GM12872 (cell line): ENCODE measurements at regions not wholly inside any gene's neighbourhood (a gene's known extent, or its start where the extent isn't known, plus 50 kb on each side); places are given as distances from the start of the nearest gene placed in this dataset.

Source experiments
- CTCF ChIP-seq: IDR thresholded peaks from 3 replicates; pipeline ENCODE4 v1.5.1; 2011; ENCODE audit warnings: low read depth, mild to moderate bottlenecking, low read length, moderate library complexity; ENCODE audit not compliant: insufficient read depth

- no peak for TF ChIP-seq CTCF
Measured at GRCh38 chr10:36465604-36466379, 659.6 kb upstream of the ANKRD30A start.

- TF ChIP-seq CTCF, result no peak
Measured at GRCh38 chr10:36464291-36464690, 661.1 kb upstream of the ANKRD30A start.

DNA sequence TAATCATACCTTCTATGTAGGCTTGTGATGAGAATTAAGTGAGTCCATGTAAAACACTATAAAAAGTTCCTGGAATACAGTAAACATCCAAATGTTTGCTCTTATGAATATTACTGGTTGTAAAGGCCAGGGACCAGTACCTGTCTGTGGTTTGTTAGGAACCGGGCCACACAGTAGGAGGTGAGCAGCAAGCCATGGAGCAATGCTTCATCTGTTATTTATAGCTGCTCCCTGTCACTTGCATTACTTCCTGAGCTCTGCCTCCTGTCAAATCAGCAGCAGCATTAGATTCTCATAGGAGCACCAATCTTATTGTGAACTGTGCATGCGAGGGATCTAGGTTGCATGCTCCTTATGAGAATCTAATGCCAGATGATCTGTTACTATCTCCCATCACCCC, 662.0 kb upstream of the ANKRD30A start:
- TF ChIP-seq CTCF, result no peak

DNA sequence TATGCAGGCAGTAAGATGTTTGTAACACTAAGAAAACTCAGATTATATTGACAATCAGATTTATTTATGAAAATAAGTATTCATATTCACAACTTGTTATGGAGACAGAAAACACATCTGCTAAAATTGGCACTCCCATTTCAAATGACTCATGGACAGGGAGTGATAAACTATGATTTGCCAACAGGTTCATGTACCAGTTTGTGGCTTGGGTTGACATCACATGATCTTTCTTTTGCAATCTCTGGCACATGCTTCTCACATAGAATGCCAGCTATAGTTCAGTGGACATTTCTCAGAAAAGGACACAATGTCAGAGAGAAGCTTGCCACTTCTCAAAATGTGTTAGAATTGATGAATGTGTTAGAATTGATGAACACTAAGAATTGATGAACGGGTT, 663.2 kb upstream of the ANKRD30A start:
- TF ChIP-seq CTCF, result no peak

- no peak for TF ChIP-seq CTCF
Measured at GRCh38 chr10:36457751-36458150, 667.6 kb upstream of the ANKRD30A start.

GRCh38 chr10:36455526-36456133, 669.8 kb upstream of the ANKRD30A start:
- TF ChIP-seq CTCF, result no peak

- TF ChIP-seq CTCF, result no peak
Measured at GRCh38 chr10:36452851-36453250, 672.5 kb upstream of the ANKRD30A start.
